ENCODE measurements at regions not wholly inside any gene's neighbourhood (a gene's known extent, or its start where the extent isn't known, plus 50 kb on each side); places are given as distances from the start of the nearest gene placed in this dataset.

DNA sequence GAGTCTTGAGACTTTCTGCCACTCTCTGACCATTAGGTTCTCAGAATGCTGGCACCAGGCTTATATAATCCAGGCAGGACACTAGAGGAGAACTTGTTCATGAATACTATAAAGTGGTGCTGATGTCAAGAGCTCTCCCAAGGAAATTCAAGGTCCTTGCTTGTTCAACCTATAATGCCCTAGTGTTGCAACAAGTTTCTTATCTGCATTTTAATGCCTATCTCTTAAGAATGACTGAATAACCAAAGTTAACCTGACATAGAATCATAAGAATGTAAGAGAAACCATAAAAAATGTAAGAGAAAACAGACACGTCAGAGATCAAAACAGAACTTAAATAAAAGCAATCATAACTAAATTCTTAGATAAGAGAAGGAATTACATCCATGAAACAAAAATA is 640.8 kb upstream of the SGCD start:
- no peak for TF ChIP-seq POLR2A (IDR thresholded peaks at IDR 0.05; ENCODE audit: low read length)
- TF ChIP-seq, protein P1, sequence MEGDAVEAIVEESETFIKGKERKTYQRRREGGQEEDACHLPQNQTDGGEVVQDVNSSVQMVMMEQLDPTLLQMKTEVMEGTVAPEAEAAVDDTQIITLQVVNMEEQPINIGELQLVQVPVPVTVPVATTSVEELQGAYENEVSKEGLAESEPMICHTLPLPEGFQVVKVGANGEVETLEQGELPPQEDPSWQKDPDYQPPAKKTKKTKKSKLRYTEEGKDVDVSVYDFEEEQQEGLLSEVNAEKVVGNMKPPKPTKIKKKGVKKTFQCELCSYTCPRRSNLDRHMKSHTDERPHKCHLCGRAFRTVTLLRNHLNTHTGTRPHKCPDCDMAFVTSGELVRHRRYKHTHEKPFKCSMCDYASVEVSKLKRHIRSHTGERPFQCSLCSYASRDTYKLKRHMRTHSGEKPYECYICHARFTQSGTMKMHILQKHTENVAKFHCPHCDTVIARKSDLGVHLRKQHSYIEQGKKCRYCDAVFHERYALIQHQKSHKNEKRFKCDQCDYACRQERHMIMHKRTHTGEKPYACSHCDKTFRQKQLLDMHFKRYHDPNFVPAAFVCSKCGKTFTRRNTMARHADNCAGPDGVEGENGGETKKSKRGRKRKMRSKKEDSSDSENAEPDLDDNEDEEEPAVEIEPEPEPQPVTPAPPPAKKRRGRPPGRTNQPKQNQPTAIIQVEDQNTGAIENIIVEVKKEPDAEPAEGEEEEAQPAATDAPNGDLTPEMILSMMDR (IDR thresholded peaks at IDR 0.05), result no peak
- no peak for TF ChIP-seq MYC (IDR thresholded peaks at IDR 0.05; ENCODE audit: borderline replicate concordance, low read length)
- no peak for TF ChIP-seq EHMT2 (IDR thresholded peaks at IDR 0.05; ENCODE audit: low read depth)
- no peak for TF ChIP-seq RNF2 (IDR thresholded peaks at IDR 0.05; ENCODE audit: borderline replicate concordance, low read depth)
- no peak for TF ChIP-seq JUN (IDR thresholded peaks at IDR 0.05)
- no peak for TF ChIP-seq ZFP36 (IDR thresholded peaks at IDR 0.05; ENCODE audit: borderline replicate concordance, partially characterized antibody)
- no peak for TF ChIP-seq NFE2L2 (conservative IDR thresholded peaks at IDR 0.05; ENCODE audit: low read length)
- no peak for TF ChIP-seq POLR2AphosphoS2 (conservative IDR thresholded peaks at IDR 0.05; ENCODE audit: low read length)
- no peak for TF ChIP-seq RFX5 (IDR thresholded peaks at IDR 0.05)
- no peak for TF ChIP-seq HOXB5 (CRISPR knock-in tag; IDR thresholded peaks at IDR 0.05)
- TF ChIP-seq, protein P2, sequence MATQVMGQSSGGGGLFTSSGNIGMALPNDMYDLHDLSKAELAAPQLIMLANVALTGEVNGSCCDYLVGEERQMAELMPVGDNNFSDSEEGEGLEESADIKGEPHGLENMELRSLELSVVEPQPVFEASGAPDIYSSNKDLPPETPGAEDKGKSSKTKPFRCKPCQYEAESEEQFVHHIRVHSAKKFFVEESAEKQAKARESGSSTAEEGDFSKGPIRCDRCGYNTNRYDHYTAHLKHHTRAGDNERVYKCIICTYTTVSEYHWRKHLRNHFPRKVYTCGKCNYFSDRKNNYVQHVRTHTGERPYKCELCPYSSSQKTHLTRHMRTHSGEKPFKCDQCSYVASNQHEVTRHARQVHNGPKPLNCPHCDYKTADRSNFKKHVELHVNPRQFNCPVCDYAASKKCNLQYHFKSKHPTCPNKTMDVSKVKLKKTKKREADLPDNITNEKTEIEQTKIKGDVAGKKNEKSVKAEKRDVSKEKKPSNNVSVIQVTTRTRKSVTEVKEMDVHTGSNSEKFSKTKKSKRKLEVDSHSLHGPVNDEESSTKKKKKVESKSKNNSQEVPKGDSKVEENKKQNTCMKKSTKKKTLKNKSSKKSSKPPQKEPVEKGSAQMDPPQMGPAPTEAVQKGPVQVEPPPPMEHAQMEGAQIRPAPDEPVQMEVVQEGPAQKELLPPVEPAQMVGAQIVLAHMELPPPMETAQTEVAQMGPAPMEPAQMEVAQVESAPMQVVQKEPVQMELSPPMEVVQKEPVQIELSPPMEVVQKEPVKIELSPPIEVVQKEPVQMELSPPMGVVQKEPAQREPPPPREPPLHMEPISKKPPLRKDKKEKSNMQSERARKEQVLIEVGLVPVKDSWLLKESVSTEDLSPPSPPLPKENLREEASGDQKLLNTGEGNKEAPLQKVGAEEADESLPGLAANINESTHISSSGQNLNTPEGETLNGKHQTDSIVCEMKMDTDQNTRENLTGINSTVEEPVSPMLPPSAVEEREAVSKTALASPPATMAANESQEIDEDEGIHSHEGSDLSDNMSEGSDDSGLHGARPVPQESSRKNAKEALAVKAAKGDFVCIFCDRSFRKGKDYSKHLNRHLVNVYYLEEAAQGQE (IDR thresholded peaks at IDR 0.05), result no peak
- TF ChIP-seq, protein P3, sequence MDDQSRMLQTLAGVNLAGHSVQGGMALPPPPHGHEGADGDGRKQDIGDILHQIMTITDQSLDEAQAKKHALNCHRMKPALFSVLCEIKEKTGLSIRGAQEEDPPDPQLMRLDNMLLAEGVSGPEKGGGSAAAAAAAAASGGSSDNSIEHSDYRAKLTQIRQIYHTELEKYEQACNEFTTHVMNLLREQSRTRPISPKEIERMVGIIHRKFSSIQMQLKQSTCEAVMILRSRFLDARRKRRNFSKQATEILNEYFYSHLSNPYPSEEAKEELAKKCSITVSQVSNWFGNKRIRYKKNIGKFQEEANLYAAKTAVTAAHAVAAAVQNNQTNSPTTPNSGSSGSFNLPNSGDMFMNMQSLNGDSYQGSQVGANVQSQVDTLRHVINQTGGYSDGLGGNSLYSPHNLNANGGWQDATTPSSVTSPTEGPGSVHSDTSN (IDR thresholded peaks at IDR 0.05), result no peak

All from A549 (cell line).